ENCODE measurements at regions not wholly inside any gene's neighbourhood (a gene's known extent, or its start where the extent isn't known, plus 50 kb on each side); places are given as distances from the start of the nearest gene placed in this dataset.
"Not testable (repeated sequence)": the region's sequence is repeated elsewhere in the genome, so short reads cannot be mapped to it uniquely, and the experiment has no call there.

DNA sequence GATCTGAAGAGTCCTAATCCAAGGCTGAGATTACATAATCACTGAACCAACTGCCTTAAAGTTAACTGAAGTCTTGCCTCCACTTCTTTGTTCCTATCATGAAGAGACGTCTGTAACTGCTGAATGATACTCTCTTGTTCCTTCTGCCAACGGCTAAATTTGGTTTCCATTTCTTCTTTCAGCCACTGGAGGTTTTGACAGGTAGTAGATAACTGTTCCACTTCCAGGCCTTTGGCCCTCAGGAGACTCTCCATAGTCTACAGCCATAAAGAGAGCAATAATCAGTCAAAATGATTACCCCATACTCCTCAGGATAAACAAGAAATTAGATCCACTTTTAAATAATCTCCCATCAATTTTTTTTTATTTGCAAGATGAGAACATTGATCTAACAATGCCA lies 128.1 kb downstream of the NBPF8 start:
- POLR2A ChIA-PET (ENCODE audit: unreplicated experiment); H3K9ac ChIP-seq (ENCODE audit: low read length); H4K20me1 ChIP-seq (ENCODE audit: low read length); ATAC-seq; H3K9me3 ChIP-seq (ENCODE audit: low read length); H2AFZ ChIP-seq (ENCODE audit: low read length); H3K27me3 ChIP-seq (ENCODE audit: low read length); DNase-seq; H3K4me3 ChIP-seq (ENCODE audit: low read length); H3K9me2 ChIP-seq (replicated peaks; ENCODE audit: low read length); H3F3A ChIP-seq (ENCODE audit: low read length, unreplicated experiment); intact Hi-C loops (cut with micrococcal nuclease); H3K27ac ChIP-seq (ENCODE audit: low read length); H3K4me1 ChIP-seq (ENCODE audit: insufficient read depth, low read length); H3K4me2 ChIP-seq (ENCODE audit: low read length); H3K79me2 ChIP-seq (ENCODE audit: low read length); H3K36me3 ChIP-seq (ENCODE audit: low read depth, low read length); CTCF ChIA-PET; BruUV-seq (replicated peaks): not testable (repeated sequence)

DNA sequence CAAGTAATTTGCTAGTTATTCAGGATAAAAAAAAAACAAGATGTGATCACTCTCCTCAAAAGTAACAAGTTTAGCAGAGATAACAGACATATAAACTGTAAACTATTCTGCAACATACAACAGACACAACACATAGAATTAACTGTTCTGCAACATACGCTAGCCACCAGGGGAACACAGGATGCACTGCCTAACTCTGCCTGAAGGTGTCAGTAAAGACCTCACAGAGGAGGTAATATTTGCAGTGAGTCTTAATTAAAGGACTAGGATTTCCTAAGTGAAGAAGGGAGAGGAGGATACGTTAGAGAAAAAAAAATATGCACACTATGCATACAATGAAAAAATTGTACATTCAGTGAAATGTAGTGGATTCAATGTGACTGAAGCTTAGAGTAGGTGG lies 129.6 kb downstream of the NBPF8 start:
- peak; percentile 93 for ATAC-seq
- H3K79me2 ChIP-seq (ENCODE audit: low read length); H3F3A ChIP-seq (ENCODE audit: low read length, unreplicated experiment); H3K9me2 ChIP-seq (replicated peaks; ENCODE audit: low read length); H3K27me3 ChIP-seq (ENCODE audit: low read length); H3K27ac ChIP-seq (ENCODE audit: low read length); BruUV-seq (replicated peaks); H3K9ac ChIP-seq (ENCODE audit: low read length); H3K9me3 ChIP-seq (ENCODE audit: low read length); H2AFZ ChIP-seq (ENCODE audit: low read length); intact Hi-C loops (cut with micrococcal nuclease); H3K4me1 ChIP-seq (ENCODE audit: insufficient read depth, low read length); H3K4me3 ChIP-seq (ENCODE audit: low read length); CTCF ChIA-PET; H4K20me1 ChIP-seq (ENCODE audit: low read length); POLR2A ChIA-PET (ENCODE audit: unreplicated experiment); H3K36me3 ChIP-seq (ENCODE audit: low read depth, low read length); H3K4me2 ChIP-seq (ENCODE audit: low read length); DNase-seq: not testable (repeated sequence)
- TF ChIP-seq, protein P1, sequence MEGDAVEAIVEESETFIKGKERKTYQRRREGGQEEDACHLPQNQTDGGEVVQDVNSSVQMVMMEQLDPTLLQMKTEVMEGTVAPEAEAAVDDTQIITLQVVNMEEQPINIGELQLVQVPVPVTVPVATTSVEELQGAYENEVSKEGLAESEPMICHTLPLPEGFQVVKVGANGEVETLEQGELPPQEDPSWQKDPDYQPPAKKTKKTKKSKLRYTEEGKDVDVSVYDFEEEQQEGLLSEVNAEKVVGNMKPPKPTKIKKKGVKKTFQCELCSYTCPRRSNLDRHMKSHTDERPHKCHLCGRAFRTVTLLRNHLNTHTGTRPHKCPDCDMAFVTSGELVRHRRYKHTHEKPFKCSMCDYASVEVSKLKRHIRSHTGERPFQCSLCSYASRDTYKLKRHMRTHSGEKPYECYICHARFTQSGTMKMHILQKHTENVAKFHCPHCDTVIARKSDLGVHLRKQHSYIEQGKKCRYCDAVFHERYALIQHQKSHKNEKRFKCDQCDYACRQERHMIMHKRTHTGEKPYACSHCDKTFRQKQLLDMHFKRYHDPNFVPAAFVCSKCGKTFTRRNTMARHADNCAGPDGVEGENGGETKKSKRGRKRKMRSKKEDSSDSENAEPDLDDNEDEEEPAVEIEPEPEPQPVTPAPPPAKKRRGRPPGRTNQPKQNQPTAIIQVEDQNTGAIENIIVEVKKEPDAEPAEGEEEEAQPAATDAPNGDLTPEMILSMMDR (conservative IDR thresholded peaks at IDR 0.05; ENCODE audit: low read depth, low read length): peak; percentile 20; the same call in 1 of the 2 replicates

DNA sequence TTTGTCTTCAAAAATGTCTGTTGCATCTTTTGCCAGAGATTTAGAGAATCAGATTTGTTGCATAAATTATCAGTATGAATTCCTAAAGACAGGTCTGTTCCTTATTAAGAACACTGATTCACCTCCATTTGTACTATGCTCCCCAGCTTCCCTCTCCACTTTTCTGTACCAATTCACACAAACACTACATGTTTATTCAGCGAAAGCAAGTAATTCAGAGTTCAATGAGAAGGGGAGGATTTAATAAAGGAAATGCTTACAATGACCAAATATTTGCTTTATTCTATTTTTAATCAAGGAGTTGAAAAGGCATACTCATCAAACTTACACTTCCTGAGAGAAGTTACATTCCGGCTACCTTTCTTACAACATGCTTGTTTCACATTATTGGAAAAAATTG lies 135.5 kb downstream of the NBPF8 start:
- peak; percentile 53 for ATAC-seq
- H3K4me2 ChIP-seq (ENCODE audit: low read length); H3K4me1 ChIP-seq (ENCODE audit: insufficient read depth, low read length); DNase-seq; intact Hi-C loops (cut with micrococcal nuclease); BruUV-seq (replicated peaks); H4K20me1 ChIP-seq (ENCODE audit: low read length); H3F3A ChIP-seq (ENCODE audit: low read length, unreplicated experiment); H3K9me2 ChIP-seq (replicated peaks; ENCODE audit: low read length); H3K9ac ChIP-seq (ENCODE audit: low read length); H3K36me3 ChIP-seq (ENCODE audit: low read depth, low read length); H3K27ac ChIP-seq (ENCODE audit: low read length); H3K9me3 ChIP-seq (ENCODE audit: low read length); H3K4me3 ChIP-seq (ENCODE audit: low read length); POLR2A ChIA-PET (ENCODE audit: unreplicated experiment); H2AFZ ChIP-seq (ENCODE audit: low read length); CTCF ChIA-PET; H3K27me3 ChIP-seq (ENCODE audit: low read length): not testable (repeated sequence)
- H3K79me2 ChIP-seq (ENCODE audit: low read length): peaks cover 12% of the 10 kb centered on the region

DNA sequence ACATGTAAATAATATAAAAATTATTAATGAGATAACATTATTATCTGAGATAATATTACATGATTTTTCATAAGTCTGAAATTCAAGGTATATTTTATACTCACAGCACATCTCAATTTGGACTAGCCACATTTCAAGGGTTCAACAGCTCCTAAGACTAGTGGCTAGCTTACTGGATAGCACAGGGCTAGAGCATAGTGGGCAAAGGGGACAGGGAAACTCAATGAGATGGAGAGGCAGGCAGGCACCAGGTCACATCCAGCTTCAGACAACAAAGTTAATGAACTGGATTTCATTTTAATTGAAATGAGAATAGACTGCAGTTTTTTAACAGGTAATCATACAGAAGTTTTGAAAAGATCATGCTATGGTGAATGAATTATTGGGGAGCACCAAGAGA lies 137.4 kb downstream of the NBPF8 start:
- H3K9me3 ChIP-seq (ENCODE audit: low read length); H3K4me3 ChIP-seq (ENCODE audit: low read length); H4K20me1 ChIP-seq (ENCODE audit: low read length); intact Hi-C loops (cut with micrococcal nuclease); H3K27ac ChIP-seq (ENCODE audit: low read length); BruUV-seq (replicated peaks); H2AFZ ChIP-seq (ENCODE audit: low read length); ATAC-seq; CTCF ChIA-PET; POLR2A ChIA-PET (ENCODE audit: unreplicated experiment); H3K4me1 ChIP-seq (ENCODE audit: insufficient read depth, low read length); DNase-seq; H3F3A ChIP-seq (ENCODE audit: low read length, unreplicated experiment); H3K9me2 ChIP-seq (replicated peaks; ENCODE audit: low read length); H3K9ac ChIP-seq (ENCODE audit: low read length); H3K27me3 ChIP-seq (ENCODE audit: low read length); H3K36me3 ChIP-seq (ENCODE audit: low read depth, low read length); H3K4me2 ChIP-seq (ENCODE audit: low read length): not testable (repeated sequence)
- peaks cover 16% of the 10 kb centered on the region for H3K79me2 ChIP-seq (ENCODE audit: low read length)

DNA sequence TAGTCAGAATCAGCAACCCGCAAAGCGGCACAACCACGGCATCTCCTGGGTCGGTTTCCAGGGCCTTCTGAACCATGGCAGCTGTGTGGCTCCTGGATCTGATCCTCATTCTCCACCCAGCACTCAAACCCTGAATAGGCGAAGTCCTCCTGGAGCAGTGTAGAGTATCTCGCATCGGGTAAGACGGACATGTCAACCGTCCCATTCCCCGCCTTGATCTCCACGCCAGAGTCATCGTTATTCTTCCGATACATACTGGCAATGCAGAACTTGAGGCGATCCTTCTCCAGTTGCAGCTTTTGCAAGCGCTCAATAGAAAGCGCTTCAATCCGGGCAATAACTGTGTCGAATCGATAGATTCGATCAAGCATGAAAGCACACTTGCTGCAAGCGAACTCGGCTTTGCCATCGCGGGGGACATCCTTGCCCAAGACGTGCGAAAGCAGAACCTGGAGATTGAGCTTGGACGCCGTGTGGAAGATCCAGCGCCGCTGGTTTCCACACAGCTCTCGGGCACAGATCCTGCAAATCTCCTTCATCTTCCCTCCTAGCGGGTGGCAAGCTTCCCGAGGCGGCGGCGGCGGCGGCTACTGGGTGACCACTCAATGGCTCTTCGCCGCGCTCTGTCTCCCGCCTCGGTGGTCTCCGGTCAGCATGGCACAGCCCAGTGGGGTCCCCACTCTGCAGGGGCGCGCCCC lies 142.9 kb downstream of the NBPF8 start:
- H3K4me1 ChIP-seq (ENCODE audit: insufficient read depth, low read length); H3K36me3 ChIP-seq (ENCODE audit: low read depth, low read length); H3K9ac ChIP-seq (ENCODE audit: low read length); H3K27me3 ChIP-seq (ENCODE audit: low read length); H3K9me2 ChIP-seq (replicated peaks; ENCODE audit: low read length); intact Hi-C loops (cut with micrococcal nuclease); H2AFZ ChIP-seq (ENCODE audit: low read length); BruUV-seq (replicated peaks); CTCF ChIA-PET; H3K27ac ChIP-seq (ENCODE audit: low read length); H4K20me1 ChIP-seq (ENCODE audit: low read length); H3F3A ChIP-seq (ENCODE audit: low read length, unreplicated experiment); H3K9me3 ChIP-seq (ENCODE audit: low read length); DNase-seq; POLR2A ChIA-PET (ENCODE audit: unreplicated experiment): not testable (repeated sequence)
- Histone ChIP-seq H3K4me2 (ENCODE audit: low read length) (peak overlapping the region; percentile 82), H3K4me3 (ENCODE audit: low read length) (peak overlapping the region; percentile 63), H3K79me2 (ENCODE audit: low read length) (peaks cover 13% of the 10 kb centered on the region)
- peak; percentile 4; the same call in 1 of the 2 replicates for ATAC-seq

DNA sequence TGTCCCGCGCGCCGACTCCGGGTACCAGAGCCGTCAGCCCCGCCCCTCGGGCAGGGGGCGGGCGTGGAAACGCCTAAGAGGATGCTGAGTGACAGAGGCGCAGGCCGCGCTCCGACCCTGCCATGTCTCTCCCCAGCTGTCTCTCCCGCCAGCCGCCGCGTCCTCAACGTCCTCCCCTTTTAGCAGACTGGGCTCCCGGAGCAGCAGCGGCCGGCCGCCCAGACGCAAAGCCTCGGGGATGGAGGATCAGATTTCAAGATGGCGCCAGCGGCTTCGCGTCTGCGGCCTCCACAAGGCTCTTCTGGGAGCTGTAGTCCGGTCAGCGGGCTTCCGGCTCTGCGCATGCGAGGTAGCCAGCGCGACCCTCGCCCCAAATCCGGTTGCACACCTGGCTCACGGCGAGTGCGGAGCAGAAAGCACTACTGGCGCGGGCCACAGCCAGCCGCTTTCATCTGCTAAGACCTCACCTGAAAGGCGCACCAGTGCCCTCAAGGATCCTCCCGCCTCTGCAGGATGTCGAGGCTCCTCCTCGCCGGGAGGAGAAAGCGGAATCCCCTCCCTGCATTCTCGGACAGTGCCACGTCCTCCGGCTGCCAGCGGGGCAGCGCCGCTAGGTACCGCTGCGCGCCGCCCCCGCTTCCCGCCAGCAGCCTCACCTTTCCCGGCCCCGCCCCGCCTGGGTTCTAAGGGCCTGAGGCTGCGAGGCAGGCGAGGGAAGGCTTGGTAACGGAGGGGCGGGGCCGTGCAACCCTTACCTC lies 143.6 kb downstream of the NBPF8 start:
- H2AFZ ChIP-seq (ENCODE audit: low read length); H3K36me3 ChIP-seq (ENCODE audit: low read depth, low read length); H3K9ac ChIP-seq (ENCODE audit: low read length); H3K9me2 ChIP-seq (replicated peaks; ENCODE audit: low read length); H3K27me3 ChIP-seq (ENCODE audit: low read length); intact Hi-C loops (cut with micrococcal nuclease); H4K20me1 ChIP-seq (ENCODE audit: low read length); BruUV-seq (replicated peaks); H3F3A ChIP-seq (ENCODE audit: low read length, unreplicated experiment); POLR2A ChIA-PET (ENCODE audit: unreplicated experiment); H3K4me1 ChIP-seq (ENCODE audit: insufficient read depth, low read length); CTCF ChIA-PET; H3K9me3 ChIP-seq (ENCODE audit: low read length): not testable (repeated sequence)
- Histone ChIP-seq H3K79me2 (ENCODE audit: low read length) (peaks cover 13% of the 10 kb centered on the region), H3K27ac (ENCODE audit: low read length) (peak overlapping the region; percentile 29; the same call in 1 of the 2 replicates), H3K4me3 (ENCODE audit: low read length) (peak overlapping the region; percentile 60), H3K4me2 (ENCODE audit: low read length) (peak overlapping the region; percentile 37; the same call in 1 of the 2 replicates)
- ATAC-seq (peak; percentile 81), DNase-seq (peak; percentile 79)
